ENCODE measurements at regions not wholly inside any gene's neighbourhood (a gene's known extent, or its start where the extent isn't known, plus 50 kb on each side); places are given as distances from the start of the nearest gene placed in this dataset.

DNA sequence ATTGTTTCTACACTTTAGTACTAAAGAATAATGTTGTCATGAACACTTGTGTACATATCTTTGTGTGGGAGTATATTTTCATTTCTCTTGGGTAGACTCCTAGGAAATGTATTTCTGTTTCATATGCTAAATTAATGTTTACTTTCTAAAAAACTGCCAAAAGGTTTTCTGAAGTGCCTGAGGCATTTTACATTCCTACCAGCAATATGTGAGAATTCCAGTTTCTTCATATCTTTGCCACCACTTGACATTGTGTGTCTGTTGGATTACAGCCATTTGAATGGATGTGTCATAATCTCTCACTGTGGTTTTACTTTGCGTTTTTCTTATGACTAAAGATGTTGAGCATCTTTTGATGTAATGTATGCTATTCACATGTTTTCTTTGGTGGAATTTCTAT lies 428.2 kb upstream of the KCNH7 start:
- DNase-seq (ENCODE audit: low read depth): peak; percentile 63

DNA sequence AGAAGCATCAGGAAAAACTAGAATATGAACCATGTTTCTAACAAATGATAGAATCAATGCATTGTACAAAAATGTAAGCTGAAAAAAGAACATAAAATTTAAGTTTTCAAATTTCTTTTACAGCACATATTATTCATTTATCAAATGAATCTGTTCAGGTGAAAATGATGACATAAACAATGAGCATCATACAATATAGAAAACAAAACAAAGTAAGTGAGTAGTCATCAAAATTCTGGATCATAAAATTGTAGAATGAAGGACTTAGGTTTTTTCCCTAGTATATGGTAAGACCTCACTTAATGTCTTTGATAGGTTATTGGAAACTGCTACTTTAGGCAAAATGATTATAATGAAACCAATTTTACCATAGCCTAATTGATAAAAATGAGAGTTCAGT lies 427.0 kb upstream of the KCNH7 start:
- DNase-seq (ENCODE audit: low read depth): no peak

DNA sequence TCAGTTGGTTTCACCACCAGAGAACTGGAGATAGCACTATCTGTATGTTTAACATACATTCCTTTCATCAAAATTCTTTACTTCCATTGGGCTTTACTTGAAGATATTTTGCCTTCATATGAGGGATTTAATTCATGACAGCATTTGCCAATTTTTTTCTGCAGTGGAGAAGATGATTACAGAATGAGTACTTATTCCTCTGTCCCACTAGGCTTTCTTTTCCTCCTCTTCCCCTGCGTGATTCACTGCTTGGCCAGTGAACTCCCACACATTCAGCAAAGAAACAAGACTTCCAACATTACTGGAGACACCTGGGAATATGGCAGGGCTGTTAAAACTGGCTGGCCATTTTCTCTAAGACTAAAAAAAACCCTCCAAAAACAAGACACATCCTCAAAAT lies 425.8 kb upstream of the KCNH7 start:
- peak; percentile 30 for DNase-seq (ENCODE audit: low read depth)

DNA sequence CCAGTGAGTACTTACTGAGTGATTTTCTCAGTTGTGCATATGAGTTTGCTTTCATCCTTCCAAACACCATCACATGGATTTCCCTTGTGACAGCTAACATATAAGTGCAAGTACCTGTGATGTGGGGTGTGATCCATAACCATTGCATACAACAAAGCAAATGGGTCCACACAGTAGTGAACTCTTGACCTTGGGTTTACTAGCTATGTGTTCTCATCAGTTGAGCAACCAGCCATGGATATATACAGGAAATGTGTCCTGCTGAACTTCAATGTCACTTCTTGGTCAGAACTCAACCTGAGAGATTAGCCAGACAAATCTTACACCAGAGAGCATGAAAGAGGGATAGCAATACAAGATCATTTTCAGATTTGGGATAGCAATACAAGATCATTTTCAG lies 420.9 kb upstream of the KCNH7 start:
- DNase-seq (ENCODE audit: low read depth): no peak

DNA sequence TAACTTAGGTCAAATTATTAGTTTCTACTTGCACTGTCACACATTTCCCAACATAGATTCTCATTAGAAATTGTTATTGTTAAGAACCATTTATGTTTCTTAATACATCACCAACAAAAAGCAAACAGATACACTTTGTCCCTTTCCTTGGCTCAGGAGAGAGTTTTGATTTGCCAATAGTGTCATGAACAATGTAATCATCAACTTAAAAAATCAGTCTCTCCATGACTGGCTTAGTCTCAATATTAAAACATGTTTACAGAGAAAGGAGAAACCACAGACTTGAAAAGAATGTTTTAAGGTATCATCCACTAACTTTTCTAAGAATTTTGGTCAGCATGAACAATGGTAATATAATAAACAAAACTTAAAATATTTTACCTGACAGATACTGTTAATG lies 416.5 kb upstream of the KCNH7 start:
- no peak for DNase-seq (ENCODE audit: low read depth)

DNA sequence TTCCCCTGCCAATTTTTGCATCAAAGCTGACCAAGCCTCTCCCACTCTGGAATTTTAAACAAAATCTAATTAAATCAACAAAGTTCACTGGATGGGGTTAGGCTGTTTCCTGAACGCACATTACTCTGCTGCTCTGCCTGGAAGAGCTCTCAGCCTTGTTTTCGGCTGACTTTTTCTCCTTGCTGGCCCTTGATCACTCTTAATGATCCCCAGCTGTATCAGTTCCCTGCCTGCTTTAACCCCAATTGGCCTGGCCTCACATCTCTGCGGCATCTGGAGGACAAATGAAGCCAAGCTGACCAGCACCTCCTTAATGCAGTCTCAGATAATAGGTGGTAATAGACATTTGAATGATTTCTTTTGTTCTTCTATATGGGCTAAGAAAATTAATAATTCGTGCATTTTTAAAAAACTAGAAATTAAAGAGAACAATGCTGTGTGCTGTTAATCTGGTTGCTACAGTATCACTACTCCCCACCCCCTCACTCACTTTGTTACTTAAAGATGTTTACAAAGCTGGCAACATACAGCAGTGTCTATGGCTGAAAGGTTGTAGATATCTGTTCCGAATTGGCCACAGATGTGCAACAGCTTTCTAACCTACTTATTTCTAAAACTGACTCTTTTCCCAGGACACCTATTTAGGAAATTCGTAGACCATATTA lies 415.2 kb upstream of the KCNH7 start:
- no peak for DNase-seq (ENCODE audit: low read depth)

DNA sequence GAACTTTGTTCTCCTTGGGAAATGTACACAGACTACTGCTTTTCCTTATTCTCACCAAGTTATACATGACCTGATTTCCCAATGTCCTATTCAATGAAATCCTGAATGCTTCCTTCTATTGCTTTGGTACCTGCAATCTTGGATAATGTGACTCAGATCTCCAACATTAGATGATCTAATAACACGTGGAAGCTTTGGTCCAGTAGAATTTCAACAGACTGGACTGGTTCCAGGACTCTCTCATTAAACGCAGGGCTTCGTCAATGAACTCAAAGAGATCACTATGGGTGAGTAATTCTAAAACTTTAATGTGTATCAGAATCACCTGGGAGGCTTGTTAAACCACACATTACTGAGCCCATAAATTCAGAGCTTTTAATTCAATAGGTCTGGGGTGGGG lies 413.6 kb upstream of the KCNH7 start:
- no peak for DNase-seq (ENCODE audit: low read depth)

DNA sequence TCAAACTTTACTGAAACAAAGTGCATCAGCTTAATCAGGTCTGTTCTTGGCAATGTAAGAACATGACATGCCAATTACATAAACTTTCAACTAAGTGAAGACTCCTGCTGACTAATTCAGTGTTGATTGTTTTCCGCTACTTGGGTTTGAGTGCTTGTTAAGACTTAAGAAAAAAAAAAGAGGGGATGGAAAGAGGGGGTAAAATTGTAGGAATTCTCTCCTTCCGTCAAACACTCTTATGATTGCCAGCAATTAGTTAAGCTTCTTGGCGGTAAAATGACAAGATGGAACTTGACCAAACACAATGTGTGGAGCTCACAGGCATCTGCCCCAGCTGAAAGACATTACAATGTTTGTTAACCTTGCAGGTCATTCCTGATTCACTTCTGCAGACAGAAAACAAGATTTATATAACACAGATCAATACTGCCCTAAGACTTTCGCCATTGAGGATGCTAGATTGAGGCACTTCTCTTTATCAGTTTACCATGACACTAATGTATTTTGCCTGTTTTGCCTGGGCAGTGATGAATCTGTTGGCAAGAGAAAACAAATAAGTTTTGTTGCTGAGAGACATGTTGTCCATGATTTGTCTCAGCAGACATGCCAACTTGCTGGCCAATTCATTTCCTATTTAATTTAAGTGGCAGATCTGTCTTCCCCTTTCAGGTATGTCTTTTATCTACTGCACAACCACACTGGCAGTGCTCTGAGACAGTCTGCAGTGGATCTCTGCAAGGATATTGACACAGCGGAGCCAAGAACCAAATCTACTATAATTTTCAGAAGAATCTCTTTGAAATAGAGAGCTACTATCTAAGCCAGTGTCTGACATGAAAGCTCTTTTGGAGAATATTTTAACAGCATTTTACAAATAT lies 410.0 kb upstream of the KCNH7 start:
- DNase-seq (ENCODE audit: low read depth): no peak

DNA sequence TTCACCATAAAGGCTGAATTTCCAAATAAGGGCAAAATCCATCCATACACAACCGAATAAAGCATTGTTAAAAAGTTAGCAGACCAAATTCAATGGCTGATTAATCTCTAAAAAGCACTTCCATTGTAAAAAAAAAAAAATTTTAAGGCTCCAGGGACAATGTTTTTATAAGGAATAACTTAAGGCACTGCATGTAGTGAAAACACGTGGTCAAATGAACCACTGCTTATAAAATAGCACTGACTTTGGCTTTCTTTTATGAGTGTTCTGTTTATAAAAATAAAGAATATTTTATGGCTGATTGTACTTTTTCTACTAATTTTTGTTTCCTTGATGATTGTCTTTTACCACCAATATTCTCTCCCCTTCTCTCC lies 409.3 kb upstream of the KCNH7 start:
- no peak for DNase-seq (ENCODE audit: low read depth)

DNA sequence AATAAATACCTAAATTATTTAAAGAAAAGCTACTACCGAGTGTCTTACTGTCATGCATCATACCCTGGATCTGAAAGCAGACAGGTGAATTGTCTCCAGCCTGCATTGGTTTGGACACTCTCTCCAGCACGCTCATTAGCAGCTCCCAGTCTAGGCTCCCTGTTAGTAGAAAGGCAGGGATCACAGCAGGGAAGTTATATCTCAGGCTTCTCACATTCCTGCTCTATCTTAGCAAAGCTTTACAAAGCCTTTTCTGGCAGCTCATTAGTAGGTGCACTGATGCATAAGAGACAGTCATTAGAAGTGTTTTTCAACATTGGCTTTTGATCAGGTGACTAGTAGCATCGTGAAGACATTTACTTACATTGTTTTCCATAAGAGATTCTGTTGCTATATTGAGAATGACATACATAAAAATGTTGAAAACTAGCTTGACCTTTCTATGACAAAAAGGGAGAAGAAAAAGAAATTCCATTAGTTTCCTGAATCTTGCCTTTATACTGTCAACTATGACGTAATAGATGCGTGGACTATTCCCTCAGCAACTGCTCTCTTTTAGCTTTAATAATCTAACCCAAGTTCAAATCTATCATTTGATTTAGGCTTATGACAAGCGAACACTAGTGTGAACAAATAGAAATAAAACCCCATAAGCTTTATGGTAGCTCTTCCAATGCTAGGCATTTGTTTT lies 408.7 kb upstream of the KCNH7 start:
- no peak for DNase-seq (ENCODE audit: low read depth)

DNA sequence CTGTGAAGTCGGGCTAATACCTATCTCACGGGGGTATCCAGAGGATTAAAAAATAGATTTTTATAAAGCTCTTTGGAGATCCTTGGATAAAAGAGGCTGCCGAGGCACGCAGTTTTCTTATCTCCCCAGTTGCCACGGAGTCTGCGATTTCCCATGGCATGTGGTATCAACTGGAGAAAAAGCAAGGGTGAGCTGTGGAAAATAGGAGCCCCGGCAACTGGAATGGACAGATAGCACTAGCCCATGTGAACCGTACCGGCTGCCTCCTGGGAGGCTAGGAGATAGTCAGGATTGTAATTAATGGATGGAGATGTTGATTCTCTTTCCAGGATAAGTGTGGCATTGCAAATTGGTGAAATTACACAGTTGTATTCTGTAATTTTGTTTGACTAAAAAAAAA lies 407.6 kb upstream of the KCNH7 start:
- no peak for DNase-seq (ENCODE audit: low read depth)

DNA sequence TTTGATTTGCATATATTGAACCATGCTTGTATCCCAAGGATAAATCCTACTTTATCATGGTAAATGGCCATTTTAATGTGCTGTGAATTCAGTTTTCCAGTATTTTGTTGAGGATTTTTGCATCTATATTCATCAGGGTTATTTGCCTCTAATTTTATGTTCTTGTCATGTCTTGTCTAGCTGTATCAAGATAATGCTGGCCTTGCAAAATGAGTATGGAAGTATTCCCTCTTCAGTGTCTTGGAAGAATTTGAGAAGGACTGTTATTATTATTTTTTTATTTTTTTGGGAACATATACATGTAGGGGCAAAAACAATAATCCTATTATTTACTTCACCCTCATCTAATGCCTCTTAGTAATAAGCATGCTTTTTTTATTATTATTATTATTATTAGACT lies 398.0 kb upstream of the KCNH7 start:
- no peak for DNase-seq (ENCODE audit: low read depth)

DNA sequence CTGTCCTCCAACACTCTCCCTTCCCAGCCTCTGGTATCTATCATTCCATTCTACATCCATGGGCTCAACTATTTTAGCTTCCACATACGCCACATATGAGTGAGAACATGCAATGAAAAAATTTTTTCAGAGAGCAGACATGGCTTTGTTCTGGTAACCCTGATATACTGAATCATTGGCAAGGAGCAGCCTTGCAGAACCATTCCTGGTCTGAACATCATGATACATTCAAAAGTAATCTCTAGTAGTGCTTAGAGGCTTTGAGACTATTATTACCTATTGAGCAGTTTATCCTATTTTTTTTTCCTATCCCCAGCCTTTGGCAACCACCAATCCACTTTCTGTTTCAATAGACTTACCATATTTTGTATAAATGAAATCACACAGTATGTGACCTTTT lies 393.1 kb upstream of the KCNH7 start:
- DNase-seq (ENCODE audit: low read depth): no peak

DNA sequence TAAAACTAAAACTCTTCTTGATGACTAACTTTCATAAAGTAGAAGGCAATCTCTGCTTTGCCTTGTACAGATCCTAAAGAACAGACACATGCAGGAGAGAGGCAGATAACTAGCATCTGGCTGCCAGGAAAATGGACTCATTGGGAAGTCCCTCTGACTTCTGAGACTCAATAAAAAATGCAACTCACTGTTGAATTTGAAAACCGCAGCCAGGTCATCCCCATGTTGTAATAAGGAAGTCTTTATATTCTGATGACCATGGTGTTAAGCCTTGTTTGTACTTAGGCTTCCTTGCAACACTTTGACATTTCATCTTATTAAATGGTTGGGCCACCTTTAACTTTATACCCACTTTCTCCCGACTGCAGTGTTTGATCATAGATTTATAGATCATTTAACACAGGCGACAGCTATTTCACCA lies 375.1 kb upstream of the KCNH7 start:
- peak; percentile 50 for DNase-seq (ENCODE audit: low read depth)

DNA sequence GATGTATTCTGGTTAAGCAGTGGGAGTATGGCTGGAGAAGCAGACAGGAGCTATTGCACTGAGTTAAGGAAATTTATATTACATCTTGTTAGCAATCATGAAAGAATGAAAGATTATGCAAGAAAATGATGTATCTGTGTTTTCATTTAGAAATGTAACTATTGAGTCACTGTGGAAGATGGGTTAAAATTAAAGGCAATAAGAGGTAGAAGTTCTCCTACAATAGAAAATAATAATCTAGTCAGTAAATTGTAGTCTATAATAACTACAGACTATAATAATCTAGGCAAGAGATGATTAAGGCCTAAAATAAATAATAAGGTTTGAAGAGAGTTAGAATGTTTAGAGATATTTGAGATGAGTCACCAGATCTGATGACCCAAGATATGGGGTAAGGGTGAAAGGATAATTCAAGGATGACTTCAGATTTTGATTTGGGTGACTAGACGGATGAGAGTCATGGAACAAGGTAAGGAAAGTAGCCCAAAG lies 371.9 kb upstream of the KCNH7 start:
- DNase-seq (ENCODE audit: low read depth): peak; percentile 4

DNA sequence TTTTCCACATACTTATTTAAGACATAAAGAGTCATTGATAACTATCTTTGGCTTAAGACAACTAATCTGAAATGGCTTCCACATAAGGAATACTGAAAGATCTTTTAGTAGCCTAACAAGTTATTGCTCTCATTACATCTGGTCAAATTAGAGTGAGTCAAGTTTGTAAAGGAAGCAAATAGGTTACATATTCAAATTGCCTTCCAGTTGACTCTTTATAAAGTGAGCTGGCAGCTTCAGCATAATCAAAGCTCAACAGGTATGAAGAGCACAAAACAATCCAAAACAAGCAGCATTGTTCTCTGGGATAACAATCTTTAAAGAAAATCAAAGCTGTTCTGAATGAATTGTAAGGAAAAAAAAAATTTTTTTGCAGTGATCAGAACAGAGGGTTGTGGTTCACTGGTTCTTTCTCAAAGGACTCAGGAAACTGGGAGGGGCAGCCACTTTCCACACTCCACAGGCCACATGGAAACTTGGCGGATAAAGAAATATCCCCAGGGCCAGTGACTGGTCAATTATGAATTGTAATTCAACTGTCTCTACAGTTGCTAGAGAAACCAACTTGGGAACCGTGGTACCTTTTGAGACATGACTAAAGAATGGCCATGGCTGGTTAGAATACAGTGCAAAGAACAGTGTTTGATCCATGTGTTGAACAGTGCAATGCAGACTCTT lies 369.3 kb upstream of the KCNH7 start:
- peak; percentile 13 for DNase-seq (ENCODE audit: low read depth)

DNA sequence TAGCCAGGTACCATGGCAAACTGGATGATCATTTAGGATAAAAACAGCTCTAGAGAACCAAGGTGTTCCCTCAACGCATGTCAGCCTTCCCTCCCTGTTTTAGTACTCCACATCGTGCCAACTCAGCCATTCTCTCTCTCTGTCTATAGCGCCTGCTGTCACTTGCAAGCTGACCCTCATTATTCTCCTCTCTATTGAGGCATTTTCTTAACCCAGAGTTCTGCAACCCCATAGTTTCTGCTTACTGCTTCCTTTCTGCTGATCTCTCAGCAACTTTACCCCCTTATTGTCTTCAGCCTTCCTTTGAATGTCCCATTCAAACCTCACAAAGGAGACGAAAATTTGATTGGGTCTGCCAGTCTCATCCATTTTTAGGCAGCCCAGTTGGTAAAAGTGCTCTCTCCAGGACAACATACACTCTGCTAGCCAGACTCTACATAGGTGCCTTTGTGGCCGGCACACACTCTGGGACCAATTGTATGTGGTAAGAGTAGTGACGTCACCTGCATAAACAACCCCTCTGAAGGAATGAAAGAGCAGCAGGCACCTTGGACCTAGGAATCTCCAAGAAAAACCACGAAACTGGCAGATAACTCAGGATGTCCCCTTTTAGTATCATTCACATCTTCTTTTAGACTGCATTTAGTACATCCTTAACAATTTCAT lies 367.2 kb upstream of the KCNH7 start:
- DNase-seq (ENCODE audit: low read depth): no peak

DNA sequence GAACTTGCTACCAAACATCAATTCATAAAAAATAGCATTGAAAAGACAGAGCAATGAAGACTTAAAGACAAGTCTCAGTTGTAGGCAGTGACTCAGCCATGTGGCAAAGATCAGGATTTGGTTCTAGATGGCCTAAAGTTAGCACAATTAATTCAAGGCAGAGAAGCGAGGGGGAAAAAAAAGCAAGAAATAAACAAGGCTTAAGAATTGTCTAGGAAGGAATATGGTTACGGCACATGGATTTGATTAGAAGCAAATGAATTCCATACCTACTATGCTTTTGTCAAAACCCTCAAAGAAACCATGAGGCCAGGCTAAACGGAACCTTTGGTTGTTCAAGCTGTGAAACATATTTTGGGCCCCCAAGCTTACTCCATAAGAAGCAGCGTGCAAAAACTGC lies 362.2 kb upstream of the KCNH7 start:
- DNase-seq (ENCODE audit: low read depth): no peak

DNA sequence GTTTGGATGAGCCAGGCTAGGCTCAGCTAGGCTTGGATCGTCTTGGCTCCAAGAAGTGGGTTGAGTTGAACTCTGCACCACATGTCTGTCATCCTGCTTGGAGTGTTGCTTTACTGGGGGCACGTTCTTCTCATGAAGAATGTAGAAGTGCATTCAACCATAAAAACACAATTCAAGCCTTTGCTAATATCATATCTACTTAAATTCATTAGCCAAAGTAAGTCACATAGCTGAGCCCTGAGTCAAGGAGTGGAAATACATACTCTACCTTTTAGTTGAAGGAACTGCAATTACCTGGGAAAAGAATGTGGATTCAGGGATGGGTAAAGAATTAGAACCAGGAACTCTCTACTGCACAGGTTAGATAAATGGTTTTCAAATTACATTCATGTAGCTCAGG lies 360.4 kb upstream of the KCNH7 start:
- no peak for DNase-seq (ENCODE audit: low read depth)

DNA sequence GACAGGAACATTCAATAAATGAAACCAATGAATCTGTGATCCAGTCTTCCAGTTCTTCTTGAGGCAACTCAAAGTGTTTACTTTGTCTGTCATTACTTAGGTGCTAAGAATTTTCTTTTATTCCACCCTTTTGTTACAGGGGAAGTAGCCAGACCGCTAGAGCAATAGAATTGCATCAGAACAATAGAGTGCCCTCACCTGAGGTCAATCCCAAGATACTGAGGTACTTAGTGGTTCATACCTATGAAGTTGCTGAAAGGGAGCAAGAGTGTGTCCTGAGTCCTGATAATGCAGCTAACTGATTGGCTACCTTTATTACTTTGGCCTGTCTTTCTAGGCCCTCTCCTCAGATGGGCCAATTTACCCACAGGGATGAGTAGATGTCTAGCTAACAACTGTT lies 359.4 kb upstream of the KCNH7 start:
- no peak for DNase-seq (ENCODE audit: low read depth)

DNA sequence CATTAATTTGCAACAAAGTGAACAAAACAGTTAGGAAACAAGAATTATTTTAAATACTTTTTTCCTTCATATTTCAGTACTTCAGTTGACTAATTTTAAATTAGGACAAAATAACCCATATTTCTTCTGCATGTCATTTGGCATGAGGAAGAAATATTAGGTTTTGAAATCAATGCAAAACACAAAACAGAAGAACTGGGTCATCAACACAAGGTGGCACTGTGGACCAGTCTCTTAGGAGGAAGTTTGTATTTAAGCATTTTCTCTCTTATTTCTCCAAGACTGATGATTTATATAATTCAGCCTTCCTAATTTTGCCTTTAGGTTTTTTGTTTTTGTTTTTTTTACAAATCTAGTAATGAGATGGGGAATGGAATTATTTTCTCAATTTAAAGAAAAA lies 352.8 kb upstream of the KCNH7 start:
- DNase-seq (ENCODE audit: low read depth): peak; percentile 25
